Naive thymus-derived CD8-positive, alpha-beta T cell (primary cell): ENCODE measurements at regions not wholly inside any gene's neighbourhood (a gene's known extent, or its start where the extent isn't known, plus 50 kb on each side); places are given as distances from the start of the nearest gene placed in this dataset.

Experiments
- ATAC-seq, 2 donors: fragments of 150-1000 bp; cut with Tn5 transposase in 1 of 2; sonication (Bioruptor Pico), chemical (Tn5 transposase) in 1 of 2; 1 replicate in 1 of 2; 2 replicates in 1 of 2; pipeline ENCODE4 v1.10.0; 2021; ENCODE audit warnings: mild to moderate bottlenecking in 2 of 2, moderate library complexity in 2 of 2
- POLR2A ChIA-PET: fragments of 350-600 bp; sonication (Branson Sonifier 250); formaldehyde crosslinking; loops from one replicate; lab custom pipeline; 2021; ENCODE audit warnings: antibody characterized with exemption; lab: Charles Lee
- DNase-seq, 10 donors: peaks; one replicate each; pipeline versions ENCODE4 v3.0.0 to v3.0.0-alpha.2; 2020 to 2022
- H3K27ac Mint-ChIP-seq, 10 donors: one replicate each; pipeline ENCODE4 v1.8.0; 2020 to 2022; ENCODE audit warnings: mild to moderate bottlenecking in 10 of 10, mixed read lengths in 10 of 10, moderate library complexity in 4 of 10, inconsistent platforms in 1 of 10
- H3K27me3 Mint-ChIP-seq, 5 donors: one replicate each; pipeline ENCODE4 v1.8.0; 2021 to 2022; ENCODE audit warnings: mixed read lengths in 5 of 5
- H3K36me3 Mint-ChIP-seq, 3 donors: one replicate each; pipeline ENCODE4 v1.8.0; 2020 to 2022; ENCODE audit warnings: mixed read lengths in 3 of 3, mild to moderate bottlenecking in 2 of 3, inconsistent platforms in 1 of 3
- H3K4me1 Mint-ChIP-seq, 4 donors: one replicate each; pipeline ENCODE4 v1.8.0; 2021 to 2022; ENCODE audit warnings: mixed read lengths in 4 of 4
- H3K4me3 Mint-ChIP-seq, 10 donors: one replicate each; pipeline ENCODE4 v1.8.0; 2020 to 2022; ENCODE audit warnings: mild to moderate bottlenecking in 10 of 10, mixed read lengths in 10 of 10, moderate library complexity in 6 of 10, inconsistent platforms in 1 of 10
- H3K9me3 Mint-ChIP-seq, 9 donors: one replicate each; pipeline ENCODE4 v1.8.0; 2020 to 2022; ENCODE audit warnings: mixed read lengths in 9 of 9, mild to moderate bottlenecking in 3 of 9, inconsistent platforms in 1 of 9, moderate library complexity in 1 of 9

DNA sequence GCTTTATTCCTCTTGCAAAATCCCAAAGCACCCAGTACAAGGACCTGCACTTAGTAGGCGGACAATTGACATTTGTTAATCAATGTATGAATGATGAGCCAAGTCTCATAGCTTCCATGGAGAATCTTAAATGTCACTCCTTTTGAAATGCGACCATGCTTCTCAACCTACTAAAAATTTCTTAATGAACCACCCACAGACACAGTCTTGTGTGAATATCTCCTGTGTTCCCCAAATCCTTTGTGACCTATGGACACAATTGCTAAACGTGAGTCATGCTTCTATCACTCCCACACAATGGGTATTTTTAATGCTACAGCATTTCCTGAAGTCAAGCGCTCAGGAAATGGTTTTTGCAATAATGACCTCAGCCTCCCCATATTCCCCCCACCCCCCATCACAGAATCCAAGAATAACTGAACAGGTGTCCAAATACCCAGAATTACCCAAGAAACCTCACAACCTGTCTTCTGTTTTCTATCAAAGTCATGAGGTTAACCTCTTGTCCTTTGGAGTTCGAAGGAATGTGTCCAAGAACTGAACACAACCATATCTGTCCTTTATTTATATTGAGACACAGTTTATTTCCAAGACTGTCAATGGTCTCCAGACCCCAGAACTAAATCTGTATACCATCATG lies 163.6 kb upstream of the PLEKHG7 start:
- H3K27me3 Mint-ChIP-seq, result no peaks in the 10 kb centered on the region
- H3K9me3 Mint-ChIP-seq, result peaks cover 0 to 3% (median 0%) of the 10 kb centered on the region in 9 donors
- H3K36me3 Mint-ChIP-seq, result no peaks in the 10 kb centered on the region
- POLR2A ChIA-PET, result no interaction called here
- peaks cover 14 to 72% (median 44%) of the 10 kb centered on the region in 4 donors for H3K4me1 Mint-ChIP-seq
- DNase-seq (no peak), ATAC-seq (no peak)
- peak overlapping the region in 9 of 10 donors; percentile 22 to 90 (median 62) for H3K27ac Mint-ChIP-seq
- peak overlapping the region in 4 of 10 donors; percentile 30 to 54 (median 47) for H3K4me3 Mint-ChIP-seq

DNA sequence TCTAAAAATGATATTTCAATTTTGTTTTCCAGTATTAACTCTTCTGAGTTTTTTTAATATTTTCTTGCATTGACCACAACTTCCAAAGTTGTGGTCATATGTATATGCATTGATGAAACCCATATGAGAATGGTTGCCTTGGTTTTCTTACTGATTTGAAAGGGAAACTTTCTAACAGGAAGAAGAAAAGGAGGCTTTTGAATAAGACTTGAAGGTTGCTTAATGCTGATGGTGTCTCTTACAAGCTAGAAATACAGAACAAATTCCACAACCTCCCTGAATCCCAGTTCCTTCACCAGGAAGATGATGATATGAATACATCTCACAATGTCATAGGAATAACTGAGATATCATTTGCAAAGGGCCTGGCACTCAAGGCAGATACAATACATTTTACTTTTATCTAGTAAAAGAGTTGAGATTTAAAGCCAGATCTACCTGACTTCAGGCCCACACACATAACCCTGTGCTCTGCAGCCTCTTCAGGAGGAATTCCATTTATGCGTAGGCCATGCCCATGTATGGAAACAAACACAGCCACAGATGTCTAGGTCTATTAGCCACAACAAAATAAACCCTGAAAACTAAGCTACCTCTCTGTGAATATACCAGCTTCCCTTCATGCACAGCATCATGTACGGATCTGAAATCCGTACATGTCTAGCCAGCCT lies 165.4 kb upstream of the PLEKHG7 start:
- Mint-ChIP-seq H3K27me3 (no peaks in the 10 kb centered on the region), H3K4me1 (peaks cover 14 to 58% (median 44%) of the 10 kb centered on the region in 4 donors), H3K9me3 (peaks cover 0 to 3% (median 0%) of the 10 kb centered on the region in 9 donors), H3K4me3 (no peak overlapping the region), H3K27ac (peak overlapping the region in 3 of 10 donors; percentile 3 to 87 (median 62)), H3K36me3 (no peaks in the 10 kb centered on the region)
- POLR2A ChIA-PET, result interaction anchor here (0.9 kb wide), 1 partner anchor 11 kb away, joined by 3 read pairs; no protein-coding TSS in a partner anchor
- DNase-seq, result no peak
- no peak for ATAC-seq

DNA sequence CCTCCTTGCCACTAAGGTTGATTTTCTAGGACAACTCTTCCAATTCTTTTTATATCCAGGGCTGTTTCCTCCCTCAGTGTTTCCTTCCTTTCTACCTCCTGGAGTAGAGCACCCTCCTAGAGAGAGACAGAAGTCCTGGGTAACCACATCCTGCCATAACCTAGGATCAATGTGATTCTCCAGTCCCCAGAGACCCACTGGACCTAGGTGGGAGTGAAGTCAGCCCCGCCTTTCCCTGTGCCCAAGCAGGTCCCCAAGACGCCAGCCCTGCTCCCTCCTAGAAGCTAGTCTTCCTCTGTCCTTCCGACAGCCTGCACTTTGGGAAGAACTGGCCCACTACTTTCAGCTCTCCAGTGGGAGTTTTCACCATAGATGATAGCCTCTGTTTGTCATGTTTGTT lies 166.8 kb upstream of the PLEKHG7 start:
- Mint-ChIP-seq H3K27ac (peak overlapping the region in 3 of 10 donors; percentile 29 to 77 (median 40)), H3K36me3 (peaks cover 0 to 4% (median 0%) of the 10 kb centered on the region in 3 donors), H3K27me3 (no peaks in the 10 kb centered on the region), H3K9me3 (peaks cover 0 to 3% (median 0%) of the 10 kb centered on the region in 9 donors), H3K4me1 (peaks cover 14 to 44% (median 37%) of the 10 kb centered on the region in 4 donors), H3K4me3 (no peak overlapping the region)
- ATAC-seq (no peak), DNase-seq (no peak)
- POLR2A ChIA-PET, result no interaction called here

DNA sequence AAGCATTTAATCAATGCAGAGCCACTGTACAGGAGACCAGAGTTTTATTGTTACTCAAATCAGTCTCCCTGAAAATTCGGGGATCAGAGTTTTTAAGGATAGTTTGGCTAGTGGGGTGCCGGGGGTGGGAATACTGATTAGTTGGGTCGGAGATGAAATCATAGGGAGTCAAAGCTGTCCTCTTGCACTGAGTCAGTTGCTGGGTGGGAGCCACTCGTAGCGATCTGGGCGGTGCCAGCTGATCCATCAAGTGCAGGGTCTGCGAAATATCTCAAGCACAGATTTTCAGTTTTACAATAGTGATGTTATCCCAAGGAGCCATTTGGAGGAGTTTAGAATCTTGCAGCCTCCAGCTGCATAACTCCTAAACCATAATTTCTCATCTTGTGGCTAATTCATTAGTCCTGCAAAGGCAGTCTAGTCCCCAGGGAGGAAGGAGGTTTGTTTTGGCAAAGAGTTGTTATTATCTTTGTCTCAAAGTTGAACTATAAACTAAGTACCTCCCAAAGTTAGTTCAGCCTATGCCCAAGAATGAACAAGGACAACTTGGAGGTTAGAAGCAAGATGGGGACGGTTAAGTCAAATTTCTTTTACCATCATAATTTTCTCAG lies 169.4 kb upstream of the PLEKHG7 start:
- POLR2A ChIA-PET, result no interaction called here
- H3K27me3 Mint-ChIP-seq, result no peaks in the 10 kb centered on the region
- DNase-seq (no peak), ATAC-seq (no peak)
- H3K27ac Mint-ChIP-seq, result no peak overlapping the region
- peaks cover 0 to 6% (median 0%) of the 10 kb centered on the region in 9 donors for H3K9me3 Mint-ChIP-seq
- peaks cover 0 to 6% (median 0%) of the 10 kb centered on the region in 3 donors for H3K36me3 Mint-ChIP-seq
- no peak overlapping the region for H3K4me3 Mint-ChIP-seq
- peaks cover 6 to 26% (median 14%) of the 10 kb centered on the region in 4 donors for H3K4me1 Mint-ChIP-seq

DNA sequence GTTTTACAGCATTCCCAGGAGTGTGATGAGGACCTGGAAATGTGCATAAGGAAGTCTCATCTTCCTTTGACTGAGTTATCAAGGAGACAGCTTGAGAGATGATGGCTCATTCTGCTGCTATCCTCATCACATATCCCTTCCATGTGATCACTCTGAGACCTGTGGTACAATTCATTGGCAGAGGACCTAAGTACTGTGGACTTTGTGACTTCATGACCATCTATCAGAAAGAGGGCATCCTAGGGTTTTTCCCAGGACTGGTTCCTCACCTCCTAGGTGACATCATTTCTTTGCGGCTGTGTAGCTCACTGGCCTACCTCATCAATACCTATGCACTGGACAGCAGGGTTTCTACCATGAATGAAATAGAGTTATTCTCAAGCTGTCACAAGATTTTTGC lies 172.1 kb upstream of the PLEKHG7 start:
- no peaks in the 10 kb centered on the region for H3K27me3 Mint-ChIP-seq
- H3K27ac Mint-ChIP-seq, result no peak overlapping the region
- peaks cover 0 to 11% (median 2%) of the 10 kb centered on the region in 4 donors for H3K4me1 Mint-ChIP-seq
- no peak overlapping the region for H3K4me3 Mint-ChIP-seq
- peaks cover 0 to 6% (median 0%) of the 10 kb centered on the region in 3 donors for H3K36me3 Mint-ChIP-seq
- peaks cover 0 to 6% (median 0%) of the 10 kb centered on the region in 9 donors for H3K9me3 Mint-ChIP-seq
- ATAC-seq (no peak), DNase-seq (no peak)
- POLR2A ChIA-PET, result no interaction called here

DNA sequence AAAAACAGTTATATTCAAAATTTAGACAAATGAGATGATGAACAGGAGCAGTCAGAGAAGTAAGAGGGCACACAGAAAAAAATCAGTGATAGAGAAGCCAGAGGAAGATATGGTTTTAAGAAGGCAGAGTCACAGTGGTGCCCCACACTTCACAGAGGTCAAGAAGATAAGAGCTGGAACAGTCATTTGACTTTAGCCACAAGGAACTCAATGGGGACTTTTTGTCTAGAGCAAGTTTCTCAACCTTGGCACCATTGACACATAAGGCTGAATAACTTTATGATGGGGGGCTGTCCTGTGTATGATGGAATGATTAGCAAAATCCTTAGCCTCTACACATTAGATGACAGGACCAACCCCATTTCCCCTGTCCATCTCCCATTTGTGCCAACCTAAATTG lies 172.8 kb upstream of the PLEKHG7 start:
- Mint-ChIP-seq H3K9me3 (peaks cover 0 to 6% (median 0%) of the 10 kb centered on the region in 9 donors), H3K4me1 (peaks cover 0 to 17% (median 2%) of the 10 kb centered on the region in 4 donors), H3K4me3 (no peak overlapping the region), H3K27ac (no peak overlapping the region), H3K27me3 (no peaks in the 10 kb centered on the region), H3K36me3 (peaks cover 0 to 6% (median 0%) of the 10 kb centered on the region in 3 donors)
- DNase-seq (no peak), ATAC-seq (no peak)
- POLR2A ChIA-PET, result no interaction called here

DNA sequence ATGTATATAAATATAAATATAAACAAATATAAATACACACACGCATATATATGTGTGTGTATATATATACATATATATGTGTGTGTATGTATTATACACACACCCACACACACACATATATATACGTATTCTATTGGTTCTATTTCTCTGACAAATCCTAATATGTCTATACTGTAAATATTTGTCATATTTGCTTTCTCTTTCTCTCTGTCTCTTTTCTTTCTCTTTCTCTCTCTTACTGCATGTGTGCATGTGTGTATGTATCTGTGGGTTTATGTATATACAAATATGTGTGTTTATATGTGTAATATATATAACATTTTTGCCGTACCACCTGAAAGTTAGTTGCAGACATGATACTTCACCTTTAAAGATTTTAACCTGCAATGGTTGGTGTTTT lies 174.2 kb upstream of the PLEKHG7 start:
- no peaks in the 10 kb centered on the region for H3K27me3 Mint-ChIP-seq
- POLR2A ChIA-PET, result no interaction called here

DNA sequence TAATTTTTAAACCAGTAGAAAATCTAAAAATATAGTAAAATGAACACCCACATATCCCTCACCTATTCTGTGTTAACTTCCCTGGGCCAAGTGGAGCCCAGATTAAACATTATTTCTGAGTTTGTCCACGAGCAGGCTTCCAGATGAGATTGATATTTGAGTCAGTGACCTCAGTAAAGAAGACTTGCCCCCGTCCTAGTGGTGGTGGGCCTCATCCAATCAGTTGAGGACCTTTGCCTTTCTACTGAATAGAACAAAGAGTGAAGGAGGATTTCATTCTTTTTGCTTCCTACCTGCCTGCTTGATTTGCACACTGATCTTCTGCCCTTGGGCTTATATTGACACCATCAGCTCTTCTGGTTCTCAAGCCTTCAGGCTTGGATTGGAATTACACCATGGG lies 174.7 kb upstream of the PLEKHG7 start:
- no peak overlapping the region for H3K27ac Mint-ChIP-seq
- DNase-seq, result no peak
- peaks cover 0 to 10% (median 6%) of the 10 kb centered on the region in 3 donors for H3K36me3 Mint-ChIP-seq
- peaks cover 0 to 19% (median 2%) of the 10 kb centered on the region in 9 donors for H3K9me3 Mint-ChIP-seq
- ATAC-seq, result no peak
- H3K4me1 Mint-ChIP-seq, result peaks cover 0 to 27% (median 3%) of the 10 kb centered on the region in 4 donors
- POLR2A ChIA-PET, result no interaction called here
- no peaks in the 10 kb centered on the region for H3K27me3 Mint-ChIP-seq
- H3K4me3 Mint-ChIP-seq, result no peak overlapping the region

More for the DNA sequence above, 174.2 kb upstream of the PLEKHG7 start:
- peaks cover 0 to 27% (median 3%) of the 10 kb centered on the region in 4 donors for H3K4me1 Mint-ChIP-seq
- H3K27ac Mint-ChIP-seq, result peak overlapping the region in 1 of 10 donors; percentile 8
- DNase-seq (no peak), ATAC-seq (no peak)
- peaks cover 0 to 15% (median 2%) of the 10 kb centered on the region in 9 donors for H3K9me3 Mint-ChIP-seq
- H3K4me3 Mint-ChIP-seq, result no peak overlapping the region
- peaks cover 0 to 8% (median 2%) of the 10 kb centered on the region in 3 donors for H3K36me3 Mint-ChIP-seq

DNA sequence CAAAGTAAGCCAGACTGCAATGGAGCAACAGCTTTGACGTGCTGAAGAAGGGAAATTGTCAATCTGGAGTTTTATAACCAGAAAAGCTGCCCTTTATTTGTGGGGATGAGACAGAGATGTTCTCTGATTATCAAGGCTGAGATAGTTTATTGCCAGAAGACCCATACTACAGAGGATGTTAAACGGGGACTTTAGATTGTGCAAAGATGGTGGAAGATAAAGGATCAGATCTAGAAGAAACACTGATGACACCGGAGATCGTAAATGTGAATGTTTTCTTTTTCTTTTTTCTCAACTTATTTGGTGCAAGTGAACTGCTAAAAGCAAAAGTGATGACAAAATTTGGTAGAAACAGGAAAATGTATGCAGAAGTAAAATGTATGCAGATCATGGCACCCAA lies 178.3 kb upstream of the PLEKHG7 start:
- Mint-ChIP-seq H3K36me3 (peaks cover 0 to 7% (median 6%) of the 10 kb centered on the region in 3 donors), H3K9me3 (peaks cover 0 to 19% (median 5%) of the 10 kb centered on the region in 9 donors), H3K27me3 (no peaks in the 10 kb centered on the region), H3K4me3 (peak overlapping the region in 1 of 10 donors; percentile 8), H3K27ac (peak overlapping the region in 5 of 10 donors; percentile 21 to 67 (median 27)), H3K4me1 (peaks cover 2 to 29% (median 5%) of the 10 kb centered on the region in 4 donors)
- POLR2A ChIA-PET, result no interaction called here
- ATAC-seq, result no peak
- no peak for DNase-seq

DNA sequence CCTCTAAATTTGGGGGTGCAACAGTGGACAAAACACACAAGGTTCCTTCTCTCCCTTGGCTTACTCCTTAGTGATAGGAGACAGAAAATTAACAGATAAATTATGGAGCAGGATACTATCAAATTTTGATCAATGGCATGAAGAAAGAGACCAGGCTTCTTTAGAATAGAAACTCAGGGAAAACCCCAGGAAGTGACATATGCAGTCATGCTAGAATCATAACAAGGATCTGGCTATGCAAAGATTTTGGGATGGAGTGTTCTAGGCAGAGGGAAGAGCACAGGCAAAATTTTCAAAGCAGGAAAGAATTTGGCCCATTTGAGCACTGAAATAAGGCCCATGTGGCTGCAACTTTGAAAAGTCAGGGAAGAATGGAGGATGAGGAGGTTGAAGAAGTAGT lies 182.3 kb upstream of the PLEKHG7 start:
- Mint-ChIP-seq H3K36me3 (peaks cover 0 to 7% (median 6%) of the 10 kb centered on the region in 3 donors), H3K9me3 (peaks cover 0 to 19% (median 5%) of the 10 kb centered on the region in 9 donors), H3K27me3 (no peaks in the 10 kb centered on the region), H3K27ac (no peak overlapping the region), H3K4me1 (peaks cover 2 to 29% (median 6%) of the 10 kb centered on the region in 4 donors), H3K4me3 (no peak overlapping the region)
- DNase-seq (no peak), ATAC-seq (no peak)
- POLR2A ChIA-PET, result no interaction called here

DNA sequence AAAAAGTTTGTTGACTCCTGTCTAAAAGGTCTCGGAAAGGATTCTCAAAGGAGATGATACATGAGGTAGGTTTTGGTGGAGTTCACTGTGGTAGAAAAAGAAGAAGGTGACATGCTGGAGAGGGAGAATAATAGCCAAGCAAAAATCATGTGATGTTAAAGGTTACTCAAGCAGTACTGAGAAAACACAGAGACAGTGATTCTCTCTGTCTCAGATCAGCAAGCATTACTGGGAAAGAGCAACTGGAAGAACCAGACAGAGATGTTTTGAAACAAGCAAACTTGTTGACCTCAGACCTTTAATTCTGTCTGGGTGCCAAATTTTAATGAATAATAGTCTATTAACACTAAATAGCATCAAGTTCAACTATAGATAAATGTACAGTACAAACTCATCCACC lies 183.5 kb upstream of the PLEKHG7 start:
- POLR2A ChIA-PET, result no interaction called here
- Mint-ChIP-seq H3K4me3 (no peak overlapping the region), H3K9me3 (peaks cover 0 to 15% (median 5%) of the 10 kb centered on the region in 9 donors), H3K36me3 (peaks cover 0 to 7% (median 6%) of the 10 kb centered on the region in 3 donors), H3K4me1 (peaks cover 0 to 21% (median 6%) of the 10 kb centered on the region in 4 donors), H3K27ac (no peak overlapping the region), H3K27me3 (no peaks in the 10 kb centered on the region)
- DNase-seq (no peak), ATAC-seq (no peak)

DNA sequence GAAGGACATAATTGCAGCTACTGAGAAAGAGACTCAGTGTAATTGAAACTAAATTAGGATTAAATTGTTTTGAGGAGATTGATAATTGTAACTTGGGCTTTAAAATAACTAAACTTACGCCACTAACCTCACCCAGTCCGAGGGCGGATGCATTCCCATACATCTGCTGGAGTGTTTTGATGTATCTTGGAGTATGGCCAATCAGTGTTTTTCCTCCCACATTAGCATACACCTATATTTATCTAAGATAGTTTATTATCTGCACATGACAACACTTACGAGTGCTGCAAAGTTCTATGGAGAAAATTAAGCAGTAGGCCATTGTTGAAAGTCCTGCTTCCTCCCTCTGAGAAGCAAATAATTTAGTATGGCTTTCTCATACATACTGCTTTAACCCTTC lies 184.7 kb upstream of the PLEKHG7 start:
- no peak overlapping the region for H3K4me3 Mint-ChIP-seq
- no peak for DNase-seq
- H3K4me1 Mint-ChIP-seq, result peaks cover 0 to 16% (median 6%) of the 10 kb centered on the region in 4 donors
- H3K36me3 Mint-ChIP-seq, result peaks cover 0 to 9% (median 0%) of the 10 kb centered on the region in 3 donors
- no peak for ATAC-seq
- no peaks in the 10 kb centered on the region for H3K27me3 Mint-ChIP-seq
- no peak overlapping the region for H3K27ac Mint-ChIP-seq
- H3K9me3 Mint-ChIP-seq, result peaks cover 0 to 9% (median 4%) of the 10 kb centered on the region in 9 donors
- POLR2A ChIA-PET, result interaction anchor here (1.3 kb wide), 1 partner anchor 8 kb away, joined by 4 read pairs; no protein-coding TSS in a partner anchor
